HEK293 (cell line): ENCODE measurements at regions not wholly inside any gene's neighbourhood (a gene's known extent, or its start where the extent isn't known, plus 50 kb on each side); places are given as distances from the start of the nearest gene placed in this dataset.

Source experiments
- SP3 ChIP-seq: fragments of 450-650 bp; formaldehyde crosslinking; IDR thresholded peaks from 2 replicates; pipeline ENCODE4 v1.5.1; 2016; ENCODE audit warnings: missing biosample characterization, missing genetic modification characterization
- ZNF24 ChIP-seq: fragments of 450-650 bp; formaldehyde crosslinking; IDR thresholded peaks from 2 replicates; pipeline ENCODE4 v1.5.1; 2016; ENCODE audit warnings: missing biosample characterization, missing genetic modification characterization
- ZNF426 ChIP-seq: fragments of 450-650 bp; formaldehyde crosslinking; IDR thresholded peaks from 2 replicates; pipeline ENCODE4 v1.5.1; 2017; ENCODE audit warnings: missing biosample characterization, missing genetic modification characterization, mild to moderate bottlenecking, inconsistent platforms, moderate library complexity
- ZNF654 ChIP-seq: fragments of 450-650 bp; formaldehyde crosslinking; IDR thresholded peaks from 2 replicates; pipeline ENCODE4 v1.5.1; 2016; ENCODE audit warnings: low read depth, missing biosample characterization, missing genetic modification characterization
- ZNF677 ChIP-seq: fragments of 450-650 bp; IDR thresholded peaks from 2 replicates; pipeline ENCODE4 v1.5.0; 2018; ENCODE audit warnings: missing biosample characterization, mild to moderate bottlenecking, missing genetic modification characterization, moderate library complexity
- ZNF843 ChIP-seq: fragments of 450-650 bp; formaldehyde crosslinking; IDR thresholded peaks from 2 replicates; pipeline ENCODE4 v1.5.1; 2016; ENCODE audit warnings: missing biosample characterization, missing genetic modification characterization
- TF ChIP-seq, protein P1 (sequence below): fragments of 450-650 bp; formaldehyde crosslinking; IDR thresholded peaks from 2 replicates; pipeline ENCODE4 v1.5.1; 2016; ENCODE audit warnings: missing biosample characterization, missing genetic modification characterization
- TF ChIP-seq, protein P2 (sequence below): fragments of 450-650 bp; formaldehyde crosslinking; IDR thresholded peaks from 2 replicates; pipeline ENCODE4 v1.5.1; 2016; ENCODE audit warnings: missing biosample characterization, missing genetic modification characterization

DNA sequence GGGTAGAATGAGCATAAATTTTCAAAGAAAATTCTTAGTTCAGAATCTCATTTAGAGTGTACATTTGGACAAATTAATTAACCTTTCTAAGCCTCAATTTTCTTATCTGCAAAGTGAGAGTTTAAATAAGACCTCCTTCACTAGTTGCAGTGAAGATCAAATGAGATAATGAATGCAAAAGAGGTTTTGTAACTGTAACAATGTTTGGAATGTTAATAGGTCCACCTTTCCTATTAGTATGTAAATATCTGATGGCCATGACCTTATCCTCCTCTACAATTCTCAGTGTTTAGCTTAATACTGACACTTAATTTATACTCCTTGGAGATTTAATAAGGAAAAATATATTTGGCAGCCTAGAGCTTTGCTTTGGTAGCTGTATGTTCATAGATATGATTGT lies 138.8 kb downstream of the GABRG1 start:
- TF ChIP-seq ZNF426 (tag by site-specific recombination): no peak
- TF ChIP-seq ZNF677: no peak
- TF ChIP-seq SP3 (tag by site-specific recombination): no peak
- no peak for TF ChIP-seq ZNF654 (tag by site-specific recombination)
- no peak for TF ChIP-seq ZNF843 (tag by site-specific recombination)
- TF ChIP-seq, protein P1, sequence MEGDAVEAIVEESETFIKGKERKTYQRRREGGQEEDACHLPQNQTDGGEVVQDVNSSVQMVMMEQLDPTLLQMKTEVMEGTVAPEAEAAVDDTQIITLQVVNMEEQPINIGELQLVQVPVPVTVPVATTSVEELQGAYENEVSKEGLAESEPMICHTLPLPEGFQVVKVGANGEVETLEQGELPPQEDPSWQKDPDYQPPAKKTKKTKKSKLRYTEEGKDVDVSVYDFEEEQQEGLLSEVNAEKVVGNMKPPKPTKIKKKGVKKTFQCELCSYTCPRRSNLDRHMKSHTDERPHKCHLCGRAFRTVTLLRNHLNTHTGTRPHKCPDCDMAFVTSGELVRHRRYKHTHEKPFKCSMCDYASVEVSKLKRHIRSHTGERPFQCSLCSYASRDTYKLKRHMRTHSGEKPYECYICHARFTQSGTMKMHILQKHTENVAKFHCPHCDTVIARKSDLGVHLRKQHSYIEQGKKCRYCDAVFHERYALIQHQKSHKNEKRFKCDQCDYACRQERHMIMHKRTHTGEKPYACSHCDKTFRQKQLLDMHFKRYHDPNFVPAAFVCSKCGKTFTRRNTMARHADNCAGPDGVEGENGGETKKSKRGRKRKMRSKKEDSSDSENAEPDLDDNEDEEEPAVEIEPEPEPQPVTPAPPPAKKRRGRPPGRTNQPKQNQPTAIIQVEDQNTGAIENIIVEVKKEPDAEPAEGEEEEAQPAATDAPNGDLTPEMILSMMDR: no peak
- no peak for TF ChIP-seq ZNF24 (tag by site-specific recombination)
- TF ChIP-seq, protein P2, sequence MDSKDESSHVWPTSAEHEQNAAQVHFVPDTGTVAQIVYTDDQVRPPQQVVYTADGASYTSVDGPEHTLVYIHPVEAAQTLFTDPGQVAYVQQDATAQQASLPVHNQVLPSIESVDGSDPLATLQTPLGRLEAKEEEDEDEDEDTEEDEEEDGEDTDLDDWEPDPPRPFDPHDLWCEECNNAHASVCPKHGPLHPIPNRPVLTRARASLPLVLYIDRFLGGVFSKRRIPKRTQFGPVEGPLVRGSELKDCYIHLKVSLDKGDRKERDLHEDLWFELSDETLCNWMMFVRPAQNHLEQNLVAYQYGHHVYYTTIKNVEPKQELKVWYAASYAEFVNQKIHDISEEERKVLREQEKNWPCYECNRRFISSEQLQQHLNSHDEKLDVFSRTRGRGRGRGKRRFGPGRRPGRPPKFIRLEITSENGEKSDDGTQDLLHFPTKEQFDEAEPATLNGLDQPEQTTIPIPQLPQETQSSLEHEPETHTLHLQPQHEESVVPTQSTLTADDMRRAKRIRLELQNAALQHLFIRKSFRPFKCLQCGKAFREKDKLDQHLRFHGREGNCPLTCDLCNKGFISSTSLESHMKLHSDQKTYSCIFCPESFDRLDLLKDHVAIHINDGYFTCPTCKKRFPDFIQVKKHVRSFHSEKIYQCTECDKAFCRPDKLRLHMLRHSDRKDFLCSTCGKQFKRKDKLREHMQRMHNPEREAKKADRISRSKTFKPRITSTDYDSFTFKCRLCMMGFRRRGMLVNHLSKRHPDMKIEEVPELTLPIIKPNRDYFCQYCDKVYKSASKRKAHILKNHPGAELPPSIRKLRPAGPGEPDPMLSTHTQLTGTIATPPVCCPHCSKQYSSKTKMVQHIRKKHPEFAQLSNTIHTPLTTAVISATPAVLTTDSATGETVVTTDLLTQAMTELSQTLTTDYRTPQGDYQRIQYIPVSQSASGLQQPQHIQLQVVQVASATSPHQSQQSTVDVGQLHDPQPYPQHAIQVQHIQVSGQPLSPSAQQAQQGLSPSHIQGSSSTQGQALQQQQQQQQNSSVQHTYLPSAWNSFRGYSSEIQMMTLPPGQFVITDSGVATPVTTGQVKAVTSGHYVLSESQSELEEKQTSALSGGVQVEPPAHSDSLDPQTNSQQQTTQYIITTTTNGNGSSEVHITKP (tag by site-specific recombination): no peak
